ENCODE measurements at regions not wholly inside any gene's neighbourhood (a gene's known extent, or its start where the extent isn't known, plus 50 kb on each side); places are given as distances from the start of the nearest gene placed in this dataset.

- TF ChIP-seq PML (IDR thresholded peaks at IDR 0.05; ENCODE audit: low read length) (no peak), ZNF512 (tag; IDR thresholded peaks at IDR 0.05) (no peak), NBN (IDR thresholded peaks at IDR 0.05; ENCODE audit: low read depth) (no peak), NRF1 (conservative IDR thresholded peaks at IDR 0.05 in 1 of 2, IDR thresholded peaks at IDR 0.05 in 1 of 2) (peak in 1 of 2 experiments; percentile 56; a peak in 3 of 4 replicates), NR3C1 (CRISPR knock-in tag; IDR thresholded peaks at IDR 0.05) (no peak), E2F1 (CRISPR knock-in tag; IDR thresholded peaks at IDR 0.05) (no peak), U2AF1 (optimal IDR thresholded peaks at IDR 0.05; ENCODE audit: low read depth, low read length) (no peak), ZKSCAN8 (CRISPR knock-in tag; IDR thresholded peaks at IDR 0.05) (no peak)
Observed at GRCh38 chr3:80770106-80771074, 991.1 kb downstream of the GBE1 start (continued).

All from K562 (cell line).